ENCODE measurements at regions not wholly inside any gene's neighbourhood (a gene's known extent, or its start where the extent isn't known, plus 50 kb on each side); places are given as distances from the start of the nearest gene placed in this dataset.

DNA sequence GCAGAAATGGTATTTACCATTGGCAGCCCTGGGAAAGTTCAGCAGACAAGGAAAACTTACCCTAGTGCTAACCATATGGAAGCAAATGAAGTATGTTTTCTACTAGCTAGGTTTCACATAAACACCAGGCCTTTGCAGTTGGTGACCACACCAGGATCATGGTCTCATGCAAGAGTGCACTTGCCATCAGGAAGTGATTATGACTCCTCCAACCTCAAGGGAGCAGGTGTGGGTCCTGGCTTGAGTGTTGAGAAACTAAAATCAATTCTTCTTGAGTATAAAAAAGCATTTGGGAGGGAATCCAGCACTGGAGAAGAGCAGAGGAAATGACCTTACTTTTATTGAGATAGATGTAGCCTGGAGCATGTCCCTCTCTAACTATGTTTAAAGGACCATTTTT lies 56.8 kb upstream of the SPAG16 start:
- TF ChIP-seq SPI1 (IDR thresholded peaks at IDR 0.05; ENCODE audit: low read depth, low read length), result peak; percentile 71
- 0 out of 2 replicates have a peak, but pooled peaks have one; percentile 23 for TF ChIP-seq POLR2AphosphoS5 (IDR thresholded peaks at IDR 0.05; ENCODE audit: low read depth, low read length)
- TF ChIP-seq POU2F2 (IDR thresholded peaks at IDR 0.05; ENCODE audit: low read depth, low read length), result peak; percentile 83
- peak; percentile 76 for TF ChIP-seq PAX5 (IDR thresholded peaks at IDR 0.05; ENCODE audit: insufficient read depth, low read length, severe bottlenecking)
- TF ChIP-seq TAF1 (IDR thresholded peaks at IDR 0.05; ENCODE audit: low read depth, low read length), result no peak
- no peak for TF ChIP-seq POLR2A (IDR thresholded peaks at IDR 0.05; ENCODE audit: low read depth, low read length)
- DNase-seq (ENCODE audit: insufficient read length, low spot score) (no peak), FAIRE-seq (peak; percentile 98)

DNA sequence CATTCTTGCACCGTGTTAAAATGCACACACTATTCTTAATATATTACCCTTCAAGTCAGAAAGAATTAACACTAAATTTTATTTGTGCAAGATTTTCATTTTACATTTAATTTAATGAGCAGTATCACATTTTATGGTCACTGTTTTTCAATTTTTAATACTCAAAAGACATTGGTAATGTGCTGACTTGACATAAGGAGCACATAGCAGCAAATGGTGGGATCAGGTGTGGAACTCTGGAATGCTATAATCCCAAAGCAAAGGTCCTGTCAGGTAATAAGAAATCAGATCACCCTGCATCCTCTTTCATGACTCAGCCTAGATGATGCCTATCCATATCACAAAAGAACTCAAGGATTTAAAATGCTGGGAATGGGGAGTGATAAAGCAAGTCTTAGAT lies 55.6 kb upstream of the SPAG16 start:
- FAIRE-seq (no peak), DNase-seq (ENCODE audit: insufficient read length, low spot score) (no peak)
- TF ChIP-seq POU2F2 (IDR thresholded peaks at IDR 0.05; ENCODE audit: low read depth, low read length) (no peak), SPI1 (IDR thresholded peaks at IDR 0.05; ENCODE audit: low read depth, low read length) (no peak)

- FAIRE-seq (peak; percentile 96), DNase-seq (ENCODE audit: insufficient read length, low spot score) (no peak)
- peak; percentile 51; the same call in 1 of the 2 replicates for TF ChIP-seq POLR2AphosphoS5 (IDR thresholded peaks at IDR 0.05; ENCODE audit: low read depth, low read length)
- peak; percentile 51; the same call in 1 of the 2 replicates for TF ChIP-seq TAF1 (IDR thresholded peaks at IDR 0.05; ENCODE audit: low read depth, low read length)
- TF ChIP-seq PAX5 (IDR thresholded peaks at IDR 0.05; ENCODE audit: insufficient read depth, low read length, severe bottlenecking), result no peak
- TF ChIP-seq POLR2A (IDR thresholded peaks at IDR 0.05; ENCODE audit: low read depth, low read length), result peak; percentile 73; the same call in 1 of the 2 replicates
Measured at GRCh38 chr2:213229814-213230213, 54.5 kb upstream of the SPAG16 start.

DNA sequence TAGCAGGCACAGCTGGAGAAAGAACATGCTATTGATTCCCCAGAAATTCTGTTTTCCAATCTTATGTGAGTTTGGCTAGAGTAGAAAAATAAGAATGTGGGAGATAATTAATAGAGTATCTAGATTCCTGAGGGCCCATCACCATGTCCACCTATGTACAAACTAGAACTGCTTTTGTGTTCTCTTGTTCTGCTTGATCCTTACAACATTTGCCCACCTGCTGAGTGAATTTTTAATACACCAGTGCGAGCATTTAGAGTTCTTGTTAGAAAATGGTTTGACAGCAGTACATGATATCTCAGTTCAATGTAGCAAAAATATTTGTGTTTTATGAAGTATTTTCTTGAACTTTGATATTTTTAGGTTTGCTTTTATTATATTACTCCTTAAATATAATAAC lies 52.3 kb upstream of the SPAG16 start:
- peak; percentile 69 for FAIRE-seq

GRCh38 chr2:213232649-213233437 lies 51.4 kb upstream of the SPAG16 start:
- no peak for DNase-seq (ENCODE audit: insufficient read length, low spot score)
- FAIRE-seq, result peak; percentile 99
- TF ChIP-seq PAX5 (IDR thresholded peaks at IDR 0.05; ENCODE audit: insufficient read depth, low read length, severe bottlenecking), result peak; percentile 85
- TF ChIP-seq SPI1 (IDR thresholded peaks at IDR 0.05; ENCODE audit: low read depth, low read length), result no peak; the same call in 1 of the 2 replicates
- peak; percentile 70 for TF ChIP-seq POLR2A (IDR thresholded peaks at IDR 0.05; ENCODE audit: low read depth, low read length)
- TF ChIP-seq POLR2AphosphoS5 (IDR thresholded peaks at IDR 0.05; ENCODE audit: low read depth, low read length), result peak; percentile 89
- TF ChIP-seq TAF1 (IDR thresholded peaks at IDR 0.05; ENCODE audit: low read depth, low read length), result peak; percentile 57; the same call in 1 of the 2 replicates
- TF ChIP-seq POU2F2 (IDR thresholded peaks at IDR 0.05; ENCODE audit: low read depth, low read length), result peak; percentile 82

More for the DNA sequence above, 52.3 kb upstream of the SPAG16 start:
- no peak for TF ChIP-seq PAX5 (IDR thresholded peaks at IDR 0.05; ENCODE audit: insufficient read depth, low read length, severe bottlenecking)
- 0 out of 2 replicates have a peak, but pooled peaks have one; percentile 46 for TF ChIP-seq POLR2A (IDR thresholded peaks at IDR 0.05; ENCODE audit: low read depth, low read length)
- no peak for DNase-seq (ENCODE audit: insufficient read length, low spot score)

- TF ChIP-seq POLR2AphosphoS5 (IDR thresholded peaks at IDR 0.05; ENCODE audit: low read depth, low read length) (no peak), POLR2A (IDR thresholded peaks at IDR 0.05; ENCODE audit: low read depth, low read length) (no peak), PAX5 (IDR thresholded peaks at IDR 0.05; ENCODE audit: insufficient read depth, low read length, severe bottlenecking) (no peak), SPI1 (IDR thresholded peaks at IDR 0.05; ENCODE audit: low read depth, low read length) (peak; percentile 48; the same call in 1 of the 2 replicates)
- no peak for FAIRE-seq
- no peak for DNase-seq (ENCODE audit: insufficient read length, low spot score)
Measured at GRCh38 chr2:213233438-213234330, 50.6 kb upstream of the SPAG16 start.

Measured in GM12891 (cell line).